ENCODE measurements at regions not wholly inside any gene's neighbourhood (a gene's known extent, or its start where the extent isn't known, plus 50 kb on each side); places are given as distances from the start of the nearest gene placed in this dataset.

GRCh38 chr3:56862352-56863062, 60.8 kb upstream of the ARHGEF3 start:
- Mint-ChIP-seq H3K4me3 (peak overlapping the region; percentile 32), H3K27me3 (ENCODE audit: low read depth, poor library complexity) (peaks cover 6% of the 10 kb centered on the region), H3K9me3 (no peaks in the 10 kb centered on the region), H3K27ac (peak overlapping the region; percentile 95), H3K4me1 (peaks cover 47% of the 10 kb centered on the region), H3K36me3 (ENCODE audit: low read depth) (peaks cover 5% of the 10 kb centered on the region)
- DNase-seq, result no peak
- TF ChIP-seq CTCF (IDR thresholded peaks at IDR 0.05), result no peak

GRCh38 chr3:56861511-56861910, 59.8 kb upstream of the ARHGEF3 start:
- Mint-ChIP-seq H3K36me3 (ENCODE audit: low read depth) (peaks cover 5% of the 10 kb centered on the region), H3K27ac (peak overlapping the region; percentile 1), H3K9me3 (no peaks in the 10 kb centered on the region), H3K4me1 (peaks cover 55% of the 10 kb centered on the region), H3K4me3 (no peak overlapping the region), H3K27me3 (ENCODE audit: low read depth, poor library complexity) (peaks cover 6% of the 10 kb centered on the region)
- DNase-seq, result no peak
- TF ChIP-seq CTCF (IDR thresholded peaks at IDR 0.05), result no peak

- H3K27ac Mint-ChIP-seq, result peak overlapping the region; percentile 50
- H3K4me1 Mint-ChIP-seq, result peaks cover 61% of the 10 kb centered on the region
- no peaks in the 10 kb centered on the region for H3K9me3 Mint-ChIP-seq
- peaks cover 6% of the 10 kb centered on the region for H3K27me3 Mint-ChIP-seq (ENCODE audit: low read depth, poor library complexity)
- TF ChIP-seq CTCF (IDR thresholded peaks at IDR 0.05), result no peak
- H3K4me3 Mint-ChIP-seq, result no peak overlapping the region
- DNase-seq, result no peak
- peaks cover 5% of the 10 kb centered on the region for H3K36me3 Mint-ChIP-seq (ENCODE audit: low read depth)
Measured at GRCh38 chr3:56860939-56861338, 59.2 kb upstream of the ARHGEF3 start.

GRCh38 chr3:56860351-56860750, 58.6 kb upstream of the ARHGEF3 start:
- Mint-ChIP-seq H3K36me3 (ENCODE audit: low read depth) (peaks cover 5% of the 10 kb centered on the region), H3K9me3 (no peaks in the 10 kb centered on the region), H3K27ac (peak overlapping the region; percentile 50), H3K4me3 (no peak overlapping the region), H3K27me3 (ENCODE audit: low read depth, poor library complexity) (peaks cover 6% of the 10 kb centered on the region), H3K4me1 (peaks cover 67% of the 10 kb centered on the region)
- no peak for TF ChIP-seq CTCF (IDR thresholded peaks at IDR 0.05)
- no peak for DNase-seq

- Mint-ChIP-seq H3K9me3 (no peaks in the 10 kb centered on the region), H3K27me3 (ENCODE audit: low read depth, poor library complexity) (peaks cover 3% of the 10 kb centered on the region), H3K27ac (peak overlapping the region; percentile 40), H3K36me3 (ENCODE audit: low read depth) (no peaks in the 10 kb centered on the region), H3K4me1 (peaks cover 69% of the 10 kb centered on the region), H3K4me3 (no peak overlapping the region)
- no peak for DNase-seq
- TF ChIP-seq CTCF (IDR thresholded peaks at IDR 0.05), result no peak
Measured at GRCh38 chr3:56858331-56858730, 56.6 kb upstream of the ARHGEF3 start.

GRCh38 chr3:56857178-56857577, 55.4 kb upstream of the ARHGEF3 start:
- Mint-ChIP-seq H3K4me1 (peaks cover 60% of the 10 kb centered on the region), H3K27me3 (ENCODE audit: low read depth, poor library complexity) (peaks cover 3% of the 10 kb centered on the region), H3K9me3 (no peaks in the 10 kb centered on the region), H3K36me3 (ENCODE audit: low read depth) (no peaks in the 10 kb centered on the region), H3K27ac (no peak overlapping the region), H3K4me3 (no peak overlapping the region)
- no peak for TF ChIP-seq CTCF (IDR thresholded peaks at IDR 0.05)
- no peak for DNase-seq

Measured in nephron progenitor cell (in vitro differentiated cells).